ENCODE measurements at regions not wholly inside any gene's neighbourhood (a gene's known extent, or its start where the extent isn't known, plus 50 kb on each side); places are given as distances from the start of the nearest gene placed in this dataset.
"Not testable (repeated sequence)": the region's sequence is repeated elsewhere in the genome, so short reads cannot be mapped to it uniquely, and the experiment has no call there.

DNA sequence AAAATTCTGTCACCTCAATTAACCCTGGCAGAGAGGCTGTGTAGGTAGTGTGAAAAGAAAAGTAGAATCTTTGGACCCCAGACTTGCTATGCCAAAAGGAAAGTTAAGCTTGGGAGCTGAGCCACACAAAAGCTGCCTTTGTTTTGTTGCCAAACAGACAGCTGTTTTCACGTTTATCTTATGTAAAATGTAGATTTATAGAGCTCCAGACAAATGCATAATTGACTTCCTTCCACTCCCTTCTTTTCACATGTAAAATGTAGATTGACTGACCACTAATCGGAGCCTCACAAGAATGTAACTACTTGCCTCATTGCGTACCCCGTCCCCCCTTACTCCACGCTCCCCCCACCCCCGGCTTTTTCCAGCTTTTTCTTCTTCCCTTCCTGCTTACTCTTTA, 2302.2 kb upstream of the RAG2 start:
- no peak overlapping the region for H3K4me3 ChIP-seq (ENCODE audit: low read length)
- H3K27ac ChIP-seq (ENCODE audit: low read length) = no peak overlapping the region
- H3K27me3 ChIP-seq (ENCODE audit: low read length) = no peaks in the 10 kb centered on the region
- no peaks in the 10 kb centered on the region for H3K4me1 ChIP-seq (ENCODE audit: low read length)
- no peaks in the 10 kb centered on the region for H3K79me2 ChIP-seq (ENCODE audit: low read length)
- no peaks in the 10 kb centered on the region for H4K20me1 ChIP-seq (ENCODE audit: insufficient read depth, low read depth, low read length)
- no peaks in the 10 kb centered on the region for H3K36me3 ChIP-seq (ENCODE audit: insufficient read depth, low read length)
- H3K9me2 ChIP-seq (replicated peaks; ENCODE audit: insufficient read depth, low read length) = no peaks in the 10 kb centered on the region
- peaks cover 29% of the 10 kb centered on the region for H3K9me3 ChIP-seq (ENCODE audit: low read length)
- H3K9ac ChIP-seq (ENCODE audit: low read length) = no peak overlapping the region
- H2AFZ ChIP-seq (ENCODE audit: low read length) = no peak overlapping the region
- H3K4me2 ChIP-seq (ENCODE audit: low read depth, low read length, poor library complexity, severe bottlenecking) = no peak overlapping the region
- no peak for DNase-seq

DNA sequence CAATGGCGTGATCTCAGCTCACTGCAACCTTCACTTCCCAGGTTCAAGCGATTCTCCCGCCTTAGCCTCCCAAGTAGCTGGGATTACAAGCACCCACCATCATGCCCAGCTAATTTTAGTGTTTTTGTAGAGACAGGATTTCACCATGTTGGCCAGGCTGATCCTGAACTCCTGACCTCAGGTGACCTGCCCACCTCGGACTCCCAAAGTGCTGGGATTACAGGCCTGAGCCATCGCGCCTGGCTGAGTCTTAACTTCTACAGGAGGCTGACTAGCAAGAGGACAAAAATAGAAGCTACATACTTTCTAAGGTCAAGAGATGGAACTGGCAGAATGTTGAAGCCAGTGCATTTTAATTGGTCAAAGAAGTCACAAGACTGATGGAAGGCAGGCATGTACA, 2296.2 kb upstream of the RAG2 start:
- not testable (repeated sequence) for H4K20me1 ChIP-seq (ENCODE audit: insufficient read depth, low read depth, low read length); H3K4me1 ChIP-seq (ENCODE audit: low read length); H3K79me2 ChIP-seq (ENCODE audit: low read length); H3K9me2 ChIP-seq (replicated peaks; ENCODE audit: insufficient read depth, low read length); H3K27ac ChIP-seq (ENCODE audit: low read length); H2AFZ ChIP-seq (ENCODE audit: low read length); H3K36me3 ChIP-seq (ENCODE audit: insufficient read depth, low read length); H3K27me3 ChIP-seq (ENCODE audit: low read length); DNase-seq; H3K4me3 ChIP-seq (ENCODE audit: low read length); H3K9ac ChIP-seq (ENCODE audit: low read length); H3K4me2 ChIP-seq (ENCODE audit: low read depth, low read length, poor library complexity, severe bottlenecking)
- peaks cover 40% of the 10 kb centered on the region for H3K9me3 ChIP-seq (ENCODE audit: low read length)

DNA sequence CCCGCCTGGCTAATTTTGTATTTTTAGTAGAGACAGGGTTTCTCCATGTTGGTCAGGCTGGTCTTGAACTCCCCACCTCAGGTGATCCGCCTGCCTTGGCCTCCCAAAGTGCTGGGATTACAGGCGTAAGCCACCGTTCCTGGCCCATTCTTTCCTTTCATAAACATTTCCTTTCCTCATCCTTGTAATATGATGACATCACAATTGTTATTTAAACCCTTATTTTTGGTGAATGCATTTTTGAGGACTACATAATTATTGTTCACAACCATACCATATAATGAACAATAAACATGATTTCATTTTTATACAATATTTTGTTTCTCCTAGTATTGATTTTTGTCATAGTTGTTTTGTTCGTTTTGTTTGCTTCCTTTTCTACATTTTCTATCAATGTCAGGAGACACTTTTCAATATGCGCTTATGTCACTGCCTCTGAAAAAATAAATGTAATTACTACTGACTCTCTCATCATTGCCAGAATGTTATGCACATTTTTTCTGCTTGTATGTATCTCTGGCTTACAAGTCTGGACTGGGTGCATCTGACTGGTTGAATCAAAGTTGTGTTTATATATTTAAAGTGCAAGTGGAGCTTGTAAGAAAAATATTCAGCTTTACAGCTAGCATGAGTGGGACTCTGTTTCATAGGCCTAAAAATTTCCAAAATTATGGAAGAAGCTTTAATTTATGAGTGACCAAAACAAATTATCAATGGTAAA, 2286.3 kb upstream of the RAG2 start:
- no peaks in the 10 kb centered on the region for H3K79me2 ChIP-seq (ENCODE audit: low read length)
- no peak for DNase-seq
- H2AFZ ChIP-seq (ENCODE audit: low read length) = no peak overlapping the region

GRCh38 chr11:38867338-38867737, 2269.3 kb upstream of the RAG2 start:
- H3K9me2 ChIP-seq (replicated peaks; ENCODE audit: insufficient read depth, low read length) = no peaks in the 10 kb centered on the region
- H3K4me3 ChIP-seq (ENCODE audit: low read length) = no peak overlapping the region
- no peak for DNase-seq
- no peak overlapping the region for H3K4me2 ChIP-seq (ENCODE audit: low read depth, low read length, poor library complexity, severe bottlenecking)
- peaks cover 47% of the 10 kb centered on the region for H3K9me3 ChIP-seq (ENCODE audit: low read length)
- H2AFZ ChIP-seq (ENCODE audit: low read length) = no peak overlapping the region
- H3K27ac ChIP-seq (ENCODE audit: low read length) = no peak overlapping the region
- no peaks in the 10 kb centered on the region for H3K79me2 ChIP-seq (ENCODE audit: low read length)
- H3K9ac ChIP-seq (ENCODE audit: low read length) = no peak overlapping the region
- no peaks in the 10 kb centered on the region for H4K20me1 ChIP-seq (ENCODE audit: insufficient read depth, low read depth, low read length)
- no peaks in the 10 kb centered on the region for H3K36me3 ChIP-seq (ENCODE audit: insufficient read depth, low read length)
- no peaks in the 10 kb centered on the region for H3K4me1 ChIP-seq (ENCODE audit: low read length)
- no peaks in the 10 kb centered on the region for H3K27me3 ChIP-seq (ENCODE audit: low read length)

More for the DNA sequence above, 2286.3 kb upstream of the RAG2 start:
- Histone ChIP-seq H3K9ac (ENCODE audit: low read length) (no peak overlapping the region), H3K9me2 (replicated peaks; ENCODE audit: insufficient read depth, low read length) (no peaks in the 10 kb centered on the region), H3K27me3 (ENCODE audit: low read length) (no peaks in the 10 kb centered on the region), H3K36me3 (ENCODE audit: insufficient read depth, low read length) (no peaks in the 10 kb centered on the region), H3K27ac (ENCODE audit: low read length) (no peak overlapping the region), H3K9me3 (ENCODE audit: low read length) (peaks cover 22% of the 10 kb centered on the region), H4K20me1 (ENCODE audit: insufficient read depth, low read depth, low read length) (no peaks in the 10 kb centered on the region), H3K4me2 (ENCODE audit: low read depth, low read length, poor library complexity, severe bottlenecking) (no peak overlapping the region), H3K4me3 (ENCODE audit: low read length) (no peak overlapping the region), H3K4me1 (ENCODE audit: low read length) (no peaks in the 10 kb centered on the region)

DNA sequence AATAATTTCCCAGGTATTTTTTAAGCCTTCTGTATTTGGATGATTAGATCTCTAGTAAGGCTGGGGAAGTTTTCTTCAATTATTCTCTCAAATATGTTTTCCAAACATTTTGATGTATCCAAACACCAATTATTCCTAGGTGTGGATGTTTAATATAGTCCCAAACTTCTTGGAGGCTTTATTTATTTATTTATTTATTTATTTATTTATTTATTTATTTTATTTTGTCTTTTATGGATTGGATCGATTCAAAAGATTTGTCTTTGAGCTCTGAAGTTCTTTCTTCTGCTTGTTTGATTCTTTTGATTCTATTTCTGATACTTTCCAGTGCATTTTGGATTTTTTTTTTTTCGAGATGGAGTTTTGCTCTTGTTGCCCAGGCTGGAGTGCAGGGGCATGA, 2267.9 kb upstream of the RAG2 start:
- peaks cover 51% of the 10 kb centered on the region for H3K9me3 ChIP-seq (ENCODE audit: low read length)
- no peak overlapping the region for H3K4me2 ChIP-seq (ENCODE audit: low read depth, low read length, poor library complexity, severe bottlenecking)
- no peak overlapping the region for H3K27ac ChIP-seq (ENCODE audit: low read length)
- no peak overlapping the region for H2AFZ ChIP-seq (ENCODE audit: low read length)
- H3K9ac ChIP-seq (ENCODE audit: low read length) = no peak overlapping the region
- no peak overlapping the region for H3K4me3 ChIP-seq (ENCODE audit: low read length)
- no peaks in the 10 kb centered on the region for H3K9me2 ChIP-seq (replicated peaks; ENCODE audit: insufficient read depth, low read length)
- H3K79me2 ChIP-seq (ENCODE audit: low read length) = no peaks in the 10 kb centered on the region
- no peak for DNase-seq
- H4K20me1 ChIP-seq (ENCODE audit: insufficient read depth, low read depth, low read length) = no peaks in the 10 kb centered on the region
- H3K27me3 ChIP-seq (ENCODE audit: low read length) = no peaks in the 10 kb centered on the region
- H3K36me3 ChIP-seq (ENCODE audit: insufficient read depth, low read length) = no peaks in the 10 kb centered on the region
- no peaks in the 10 kb centered on the region for H3K4me1 ChIP-seq (ENCODE audit: low read length)

DNA sequence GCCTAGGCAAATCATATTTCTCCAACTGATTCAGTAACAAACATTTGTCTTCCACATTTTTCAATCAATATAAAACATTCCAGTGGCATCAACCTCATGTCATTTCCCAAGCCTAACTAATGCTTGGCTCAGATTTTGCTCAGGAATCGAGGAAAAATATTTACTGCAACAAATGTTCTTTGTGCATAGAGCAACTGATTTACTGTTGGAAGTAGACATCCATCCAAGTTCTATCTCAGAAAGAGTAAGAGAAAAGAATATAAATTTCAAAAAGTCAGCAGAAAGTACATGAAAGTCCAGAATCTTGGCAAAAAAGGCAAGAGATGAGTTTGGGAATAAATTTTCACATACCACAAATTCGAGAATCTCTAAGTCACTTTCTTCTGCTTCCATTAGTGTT, 2245.0 kb upstream of the RAG2 start:
- Histone ChIP-seq H3K36me3 (ENCODE audit: insufficient read depth, low read length) (no peaks in the 10 kb centered on the region), H3K4me3 (ENCODE audit: low read length) (no peak overlapping the region), H2AFZ (ENCODE audit: low read length) (no peak overlapping the region), H3K9me2 (replicated peaks; ENCODE audit: insufficient read depth, low read length) (no peaks in the 10 kb centered on the region), H3K4me1 (ENCODE audit: low read length) (no peaks in the 10 kb centered on the region), H3K9ac (ENCODE audit: low read length) (no peak overlapping the region), H3K27ac (ENCODE audit: low read length) (no peak overlapping the region), H3K27me3 (ENCODE audit: low read length) (no peaks in the 10 kb centered on the region), H3K9me3 (ENCODE audit: low read length) (peaks cover 34% of the 10 kb centered on the region), H4K20me1 (ENCODE audit: insufficient read depth, low read depth, low read length) (no peaks in the 10 kb centered on the region), H3K79me2 (ENCODE audit: low read length) (no peaks in the 10 kb centered on the region), H3K4me2 (ENCODE audit: low read depth, low read length, poor library complexity, severe bottlenecking) (no peak overlapping the region)
- no peak for DNase-seq

GRCh38 chr11:38839071-38839470, 2241.0 kb upstream of the RAG2 start:
- H2AFZ ChIP-seq (ENCODE audit: low read length) = no peak overlapping the region
- H3K9ac ChIP-seq (ENCODE audit: low read length) = no peak overlapping the region
- no peaks in the 10 kb centered on the region for H3K36me3 ChIP-seq (ENCODE audit: insufficient read depth, low read length)
- H4K20me1 ChIP-seq (ENCODE audit: insufficient read depth, low read depth, low read length) = no peaks in the 10 kb centered on the region
- no peak overlapping the region for H3K4me3 ChIP-seq (ENCODE audit: low read length)
- H3K4me2 ChIP-seq (ENCODE audit: low read depth, low read length, poor library complexity, severe bottlenecking) = no peak overlapping the region
- no peak overlapping the region for H3K27ac ChIP-seq (ENCODE audit: low read length)
- no peaks in the 10 kb centered on the region for H3K79me2 ChIP-seq (ENCODE audit: low read length)
- H3K9me2 ChIP-seq (replicated peaks; ENCODE audit: insufficient read depth, low read length) = no peaks in the 10 kb centered on the region
- no peak for DNase-seq
- no peaks in the 10 kb centered on the region for H3K4me1 ChIP-seq (ENCODE audit: low read length)
- H3K9me3 ChIP-seq (ENCODE audit: low read length) = peaks cover 31% of the 10 kb centered on the region
- H3K27me3 ChIP-seq (ENCODE audit: low read length) = no peaks in the 10 kb centered on the region

GRCh38 chr11:38835966-38836365, 2237.9 kb upstream of the RAG2 start:
- H4K20me1 ChIP-seq (ENCODE audit: insufficient read depth, low read depth, low read length) = no peaks in the 10 kb centered on the region
- H2AFZ ChIP-seq (ENCODE audit: low read length) = no peak overlapping the region
- no peaks in the 10 kb centered on the region for H3K36me3 ChIP-seq (ENCODE audit: insufficient read depth, low read length)
- H3K27me3 ChIP-seq (ENCODE audit: low read length) = no peaks in the 10 kb centered on the region
- no peak overlapping the region for H3K9ac ChIP-seq (ENCODE audit: low read length)
- no peaks in the 10 kb centered on the region for H3K9me2 ChIP-seq (replicated peaks; ENCODE audit: insufficient read depth, low read length)
- DNase-seq = no peak
- no peak overlapping the region for H3K27ac ChIP-seq (ENCODE audit: low read length)
- H3K4me2 ChIP-seq (ENCODE audit: low read depth, low read length, poor library complexity, severe bottlenecking) = no peak overlapping the region
- no peak overlapping the region for H3K4me3 ChIP-seq (ENCODE audit: low read length)
- no peaks in the 10 kb centered on the region for H3K79me2 ChIP-seq (ENCODE audit: low read length)
- peaks cover 25% of the 10 kb centered on the region for H3K9me3 ChIP-seq (ENCODE audit: low read length)
- H3K4me1 ChIP-seq (ENCODE audit: low read length) = no peaks in the 10 kb centered on the region
